ENCODE measurements at regions not wholly inside any gene's neighbourhood (a gene's known extent, or its start where the extent isn't known, plus 50 kb on each side); places are given as distances from the start of the nearest gene placed in this dataset.

DNA sequence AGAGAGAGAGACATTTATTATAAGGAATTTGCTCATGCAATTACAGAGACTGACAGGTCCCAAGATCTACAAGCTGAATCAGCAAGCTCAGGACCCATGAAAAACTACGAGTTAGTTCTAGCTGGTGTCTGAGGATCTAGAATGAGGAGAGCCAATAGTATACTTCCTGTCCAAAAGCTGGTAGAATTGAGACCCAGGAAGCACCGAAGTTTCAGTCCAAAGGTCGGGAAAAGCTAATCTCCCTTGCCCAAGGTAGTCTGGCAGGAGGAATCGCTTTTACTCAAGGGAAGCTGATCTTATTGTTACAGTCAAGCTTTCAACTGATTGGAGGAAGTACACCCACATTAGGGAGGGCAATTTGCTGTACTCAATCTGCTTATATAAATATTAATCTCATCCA, 389.6 kb downstream of the ADCYAP1 start:
- DNase-seq, result no peak
- H3K36me3 ChIP-seq (replicated peaks in 1 of 2; ENCODE audit: control insufficient read depth in 1 of 2, insufficient read depth in 2 of 2, low read length in 1 of 2), result no peaks in the 10 kb centered on the region
- H3K9me2 ChIP-seq, result no peaks in the 10 kb centered on the region
- H3K4me2 ChIP-seq, result no peak overlapping the region
- no peaks in the 10 kb centered on the region for H3K9me3 ChIP-seq
- no peaks in the 10 kb centered on the region for H3F3A ChIP-seq (replicated peaks; ENCODE audit: insufficient read depth)
- no peak overlapping the region for H2AFZ ChIP-seq (ENCODE audit: low read depth)
- H3K79me2 ChIP-seq (ENCODE audit: insufficient read depth), result no peaks in the 10 kb centered on the region
- no peak overlapping the region for H3K9ac ChIP-seq
- H4K20me1 ChIP-seq (ENCODE audit: insufficient read depth), result no peaks in the 10 kb centered on the region
- H3K27me3 ChIP-seq (ENCODE audit: insufficient read depth), result no peaks in the 10 kb centered on the region
- TF ChIP-seq JUND (IDR thresholded peaks at IDR 0.05), result no peak
- no peak for TF ChIP-seq TCF12 (IDR thresholded peaks at IDR 0.05)
- TF ChIP-seq GATA2 (CRISPR knock-in tag; IDR thresholded peaks at IDR 0.05), result no peak
- TF ChIP-seq TAF1 (IDR thresholded peaks at IDR 0.05; ENCODE audit: borderline replicate concordance, low read depth, low read length), result no peak
- TF ChIP-seq FOXM1 (IDR thresholded peaks at IDR 0.05; ENCODE audit: low read depth), result no peak
- TF ChIP-seq YY1 (IDR thresholded peaks at IDR 0.05; ENCODE audit: low read depth), result no peak
- no peak for TF ChIP-seq NRF1 (IDR thresholded peaks at IDR 0.05; ENCODE audit: low read depth, low read length)
- no peak for TF ChIP-seq EZH2phosphoT487 (IDR thresholded peaks at IDR 0.05; ENCODE audit: borderline replicate concordance, low read depth)
- no peaks in the 10 kb centered on the region for H3K4me1 ChIP-seq (ENCODE audit: control insufficient read depth in 1 of 2, insufficient read depth in 2 of 2, low read depth in 1 of 2, low read length in 1 of 2)
- ChIA-PET POLR2A (no interaction called here), CTCF (no interaction called here)
- whole genome bisulfite sequencing (ENCODE audit: low lambda C conversion rate), result 3% methylated on average over 4 of the region's 4 CpGs
- no peak overlapping the region for H3K27ac ChIP-seq (ENCODE audit: low read depth in 2 of 2, low read length in 1 of 2)
- H3K4me3 ChIP-seq (ENCODE audit: low read depth in 2 of 2, low read length in 1 of 2), result no peak overlapping the region

DNA sequence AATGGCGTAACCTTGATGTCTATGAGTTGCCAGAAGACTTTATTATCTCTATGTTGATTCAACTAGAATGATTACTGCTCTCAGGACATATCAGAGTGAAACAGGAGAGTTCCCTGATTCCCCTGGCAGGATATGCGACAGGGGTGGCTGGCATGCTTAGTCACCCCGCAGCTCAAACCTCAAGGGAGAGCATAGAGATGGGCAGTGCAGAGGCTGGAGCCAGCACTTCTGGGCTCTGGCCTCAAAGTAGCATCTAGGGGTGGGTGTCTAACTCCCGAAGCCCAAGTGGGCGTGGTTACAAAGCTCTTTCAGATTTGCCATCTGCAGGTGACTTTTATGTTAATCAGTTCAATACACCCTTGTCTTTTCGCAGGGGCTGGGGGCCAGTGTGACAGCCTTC, 391.6 kb downstream of the ADCYAP1 start:
- DNase-seq, result no peak
- Histone ChIP-seq H3K9me2 (no peaks in the 10 kb centered on the region), H3K4me2 (no peak overlapping the region), H3K4me1 (ENCODE audit: control insufficient read depth in 1 of 2, insufficient read depth in 2 of 2, low read depth in 1 of 2, low read length in 1 of 2) (no peaks in the 10 kb centered on the region), H3K79me2 (ENCODE audit: insufficient read depth) (no peaks in the 10 kb centered on the region), H3K9ac (no peak overlapping the region), H3K36me3 (replicated peaks in 1 of 2; ENCODE audit: control insufficient read depth in 1 of 2, insufficient read depth in 2 of 2, low read length in 1 of 2) (no peaks in the 10 kb centered on the region), H3F3A (replicated peaks; ENCODE audit: insufficient read depth) (no peaks in the 10 kb centered on the region), H3K4me3 (ENCODE audit: low read depth in 2 of 2, low read length in 1 of 2) (no peak overlapping the region), H2AFZ (ENCODE audit: low read depth) (no peak overlapping the region), H4K20me1 (ENCODE audit: insufficient read depth) (no peaks in the 10 kb centered on the region), H3K27ac (ENCODE audit: low read depth in 2 of 2, low read length in 1 of 2) (no peak overlapping the region), H3K27me3 (ENCODE audit: insufficient read depth) (no peaks in the 10 kb centered on the region), H3K9me3 (no peaks in the 10 kb centered on the region)
- 0% methylated on average over 4 of the region's 6 CpGs for WGBS (ENCODE audit: low lambda C conversion rate)
- CTCF ChIA-PET, result no interaction called here
- POLR2A ChIA-PET, result no interaction called here
- TF ChIP-seq TCF12 (IDR thresholded peaks at IDR 0.05), result no peak
- TF ChIP-seq FOSL2 (IDR thresholded peaks at IDR 0.05; ENCODE audit: borderline replicate concordance, low read depth), result no peak

DNA sequence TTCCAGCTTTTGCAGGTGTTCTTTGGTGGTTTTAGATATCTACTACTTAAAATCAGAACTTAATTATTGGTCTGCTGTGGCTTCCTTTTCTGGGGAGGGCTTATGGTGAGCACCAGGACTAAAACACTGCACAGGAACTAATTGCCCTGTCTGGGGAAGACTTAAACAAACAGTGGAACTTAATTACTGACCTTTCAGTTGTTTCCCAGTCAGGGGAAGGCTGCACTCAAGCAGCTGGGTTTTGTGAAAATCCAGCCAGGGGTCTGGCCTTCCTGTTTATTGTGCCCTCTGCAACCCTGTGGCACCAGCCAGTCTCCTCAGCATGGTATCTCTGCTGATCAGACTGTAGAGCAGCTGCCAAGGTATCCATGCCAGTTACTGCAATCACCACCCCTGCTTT, 398.2 kb downstream of the ADCYAP1 start:
- Histone ChIP-seq H3K79me2 (ENCODE audit: insufficient read depth) (no peaks in the 10 kb centered on the region), H3K4me1 (ENCODE audit: control insufficient read depth in 1 of 2, insufficient read depth in 2 of 2, low read depth in 1 of 2, low read length in 1 of 2) (no peaks in the 10 kb centered on the region), H3K9me2 (no peaks in the 10 kb centered on the region), H3K4me2 (no peak overlapping the region), H2AFZ (ENCODE audit: low read depth) (no peak overlapping the region), H3K36me3 (replicated peaks in 1 of 2; ENCODE audit: control insufficient read depth in 1 of 2, insufficient read depth in 2 of 2, low read length in 1 of 2) (no peaks in the 10 kb centered on the region), H3K9me3 (no peaks in the 10 kb centered on the region), H3K4me3 (ENCODE audit: low read depth in 2 of 2, low read length in 1 of 2) (no peak overlapping the region), H3K27ac (ENCODE audit: low read depth in 2 of 2, low read length in 1 of 2) (no peak overlapping the region), H4K20me1 (ENCODE audit: insufficient read depth) (no peaks in the 10 kb centered on the region), H3F3A (replicated peaks; ENCODE audit: insufficient read depth) (no peaks in the 10 kb centered on the region), H3K27me3 (ENCODE audit: insufficient read depth) (no peaks in the 10 kb centered on the region), H3K9ac (no peak overlapping the region)
- POLR2A ChIA-PET, result no interaction called here
- no peak for TF ChIP-seq YY1 (IDR thresholded peaks at IDR 0.05; ENCODE audit: low read depth)
- CTCF ChIA-PET, result no interaction called here
- no peak for DNase-seq

All from SK-N-SH (cell line).